Germinal center (tissue), 1 donor: ENCODE measurements at regions not wholly inside any gene's neighbourhood (a gene's known extent, or its start where the extent isn't known, plus 50 kb on each side); places are given as distances from the start of the nearest gene placed in this dataset.
"Not testable (repeated sequence)": the region's sequence is repeated elsewhere in the genome, so short reads cannot be mapped to it uniquely, and the experiment has no call there.

Experiments
- DNase-seq: peaks from one replicate; pipeline ENCODE4 v3.0.0; 2012; ENCODE audit warnings: mixed read lengths, low spot score

DNA sequence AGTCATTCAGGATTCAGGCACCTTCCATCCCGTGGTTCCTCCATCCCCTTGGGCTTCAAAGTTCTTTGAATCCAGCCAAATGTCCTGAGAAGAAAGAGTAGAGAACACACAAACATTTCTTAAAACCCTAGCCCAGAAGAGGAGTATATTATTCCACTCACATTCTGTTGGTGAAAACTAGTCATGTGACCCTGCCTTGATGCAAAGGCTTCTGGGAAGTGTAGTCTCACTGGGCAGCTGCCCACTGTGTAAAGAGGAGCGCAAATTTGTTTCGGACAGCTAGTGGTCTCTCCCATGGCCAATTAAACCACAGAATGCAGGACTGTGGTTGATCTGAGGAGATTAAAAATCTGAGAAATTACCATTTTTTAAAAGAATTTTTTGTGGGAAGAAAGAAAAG lies 304.4 kb downstream of the SUCLA2 start:
- no peak for DNase-seq

DNA sequence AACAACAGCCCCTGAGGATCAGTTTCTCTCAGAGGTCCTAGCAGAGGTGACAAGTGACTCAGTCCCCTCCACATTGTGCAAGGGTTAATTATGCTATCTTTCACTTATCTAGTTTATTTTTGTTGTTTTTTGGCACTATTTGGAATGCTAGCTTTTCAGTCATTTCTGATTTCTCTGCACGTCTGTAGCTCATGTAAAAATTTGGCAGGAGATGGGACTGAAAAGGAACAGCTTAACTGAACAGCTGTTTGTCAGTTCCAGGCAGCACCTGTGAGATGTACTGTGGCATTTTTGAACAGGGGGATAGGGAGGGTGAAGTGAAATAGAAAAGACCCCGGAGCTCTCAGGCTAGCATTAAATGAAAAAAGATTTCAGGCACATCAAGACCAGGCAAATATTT lies 313.5 kb downstream of the SUCLA2 start:
- no peak for DNase-seq

- DNase-seq: not testable (repeated sequence)
Measured at GRCh38 chr13:47685156-47685555, 315.9 kb downstream of the SUCLA2 start.

DNA sequence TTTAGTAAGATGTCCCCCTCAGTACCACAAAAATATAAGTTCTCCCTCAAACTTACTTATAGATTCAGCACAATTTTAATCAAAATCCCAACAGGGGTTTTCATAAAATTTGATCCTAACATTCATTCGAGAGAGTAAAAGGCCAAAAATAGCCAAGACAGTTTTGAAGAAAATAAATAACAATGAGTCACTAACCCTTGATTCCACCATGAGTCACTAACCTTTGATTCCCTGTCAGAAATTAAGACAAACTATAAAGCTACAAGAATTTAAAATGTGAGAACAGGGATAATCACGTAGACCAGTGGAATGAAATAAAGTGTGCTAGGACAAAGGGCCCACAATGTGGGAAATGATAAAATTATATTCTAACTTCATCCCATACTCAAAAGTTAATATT lies 320.3 kb downstream of the SUCLA2 start:
- DNase-seq: no peak

GRCh38 chr13:47679401-47679800 lies 321.7 kb downstream of the SUCLA2 start:
- no peak for DNase-seq

DNA sequence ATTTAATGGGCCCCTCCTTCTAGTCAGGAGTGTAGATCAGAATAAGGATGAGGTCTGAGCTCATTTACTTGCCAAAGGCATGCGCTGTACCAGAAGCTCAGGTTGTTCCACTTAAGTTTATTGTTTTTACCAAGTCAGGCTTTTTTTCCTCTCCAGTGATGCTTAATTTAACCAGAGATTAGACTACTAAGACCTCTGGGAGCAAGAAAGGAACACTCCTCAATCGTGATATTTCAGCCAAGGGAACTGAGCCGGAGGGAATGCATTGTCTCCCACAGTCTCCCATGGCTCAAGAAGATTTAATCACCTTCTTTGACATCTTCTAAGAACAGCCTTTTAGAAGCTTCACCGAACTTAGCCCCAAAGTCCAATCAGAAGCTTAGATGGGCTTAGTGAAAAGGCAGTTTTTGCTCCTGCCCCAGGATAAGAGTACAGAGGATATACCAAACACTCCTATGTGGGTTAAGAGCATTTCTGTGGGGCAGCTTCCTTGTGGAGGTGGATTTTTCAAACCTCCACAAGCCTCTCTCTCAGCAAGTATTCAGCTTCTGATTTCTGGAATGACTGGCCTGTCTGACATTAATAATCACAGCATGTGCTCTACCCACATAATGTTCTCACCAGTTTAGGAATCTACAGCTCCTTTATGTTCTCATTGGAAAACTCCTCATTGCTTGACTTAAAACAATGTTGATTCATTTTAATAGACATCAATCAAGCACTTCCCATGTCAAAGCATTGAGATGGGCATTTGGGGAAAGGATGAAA lies 322.7 kb downstream of the SUCLA2 start:
- no peak for DNase-seq

DNA sequence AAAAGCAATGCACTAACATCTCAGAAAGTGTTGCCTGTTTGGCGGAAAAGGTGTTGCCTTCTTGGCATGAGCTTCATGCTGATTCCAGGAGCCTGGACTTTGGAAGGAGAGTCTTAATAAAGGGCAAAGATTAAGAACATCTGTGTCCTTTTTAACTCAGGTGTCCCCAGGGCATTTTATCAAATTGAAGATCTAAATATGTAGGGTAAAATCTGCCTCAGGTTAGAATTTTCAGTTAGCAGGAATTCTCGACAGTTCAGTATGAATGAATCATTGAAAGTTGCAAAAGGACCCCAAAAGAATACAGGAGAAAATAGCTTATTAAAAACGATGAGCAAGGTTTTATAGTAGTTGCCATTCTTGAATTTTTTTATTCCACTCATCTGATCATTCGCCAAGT lies 325.2 kb downstream of the SUCLA2 start:
- no peak for DNase-seq

DNA sequence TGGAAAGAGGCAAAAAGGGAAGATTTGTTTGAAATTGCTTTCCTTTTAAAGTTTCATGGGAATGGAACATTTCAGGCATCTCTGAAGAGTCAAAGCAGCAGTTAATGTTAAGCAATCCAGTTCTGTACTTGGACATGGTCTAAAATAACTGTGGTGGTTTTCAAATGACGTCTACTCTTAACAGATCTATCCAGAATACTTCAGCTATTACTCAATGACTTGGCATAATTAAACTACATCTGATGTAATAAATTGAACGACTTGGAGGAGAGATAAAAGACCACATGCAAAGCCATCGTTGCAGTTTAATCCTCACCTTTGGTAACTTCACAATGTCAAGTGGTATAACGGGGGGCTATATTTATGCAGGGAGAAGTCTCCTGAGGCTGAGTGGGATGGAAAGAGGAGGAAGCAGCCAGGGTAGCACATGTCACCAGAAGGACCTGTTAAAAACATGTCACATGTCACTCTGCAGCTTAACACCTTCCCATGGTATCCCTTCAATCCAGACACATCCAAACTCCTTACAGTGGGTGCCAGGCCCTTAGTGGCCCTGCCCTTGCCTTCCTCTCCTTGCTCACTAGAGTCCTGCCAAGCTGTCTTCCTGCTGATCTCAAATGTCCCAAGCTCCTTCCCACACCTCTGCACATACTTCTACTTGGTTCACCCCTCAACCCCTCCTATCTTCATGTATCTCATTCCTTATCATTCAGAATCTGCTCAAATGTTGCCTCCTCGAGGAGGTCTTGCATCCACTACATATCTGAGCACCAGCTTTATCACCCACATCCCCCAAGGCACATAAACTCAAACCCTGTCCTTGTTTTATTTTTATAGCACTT lies 327.8 kb downstream of the SUCLA2 start:
- no peak for DNase-seq

GRCh38 chr13:47672245-47673008 lies 328.6 kb downstream of the SUCLA2 start:
- DNase-seq: no peak

DNA sequence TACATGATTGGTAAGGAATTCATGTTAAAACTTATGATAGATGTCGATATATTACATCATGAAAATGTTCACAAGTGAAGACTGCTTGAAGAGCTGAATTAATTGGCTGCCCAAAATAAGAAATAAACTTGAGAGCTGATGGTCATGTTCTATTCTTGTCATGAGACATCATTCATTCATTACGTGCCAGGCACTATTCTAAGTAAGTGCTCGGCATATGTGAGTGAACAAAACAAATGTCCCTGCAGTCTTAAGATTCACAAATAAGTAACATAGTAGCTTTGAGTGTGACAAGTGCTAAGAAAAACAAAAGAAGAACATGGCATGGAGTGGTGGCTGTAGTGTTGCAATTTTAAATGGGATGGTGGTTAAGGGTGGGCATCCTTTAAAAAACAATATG lies 329.3 kb downstream of the SUCLA2 start:
- DNase-seq: no peak

DNA sequence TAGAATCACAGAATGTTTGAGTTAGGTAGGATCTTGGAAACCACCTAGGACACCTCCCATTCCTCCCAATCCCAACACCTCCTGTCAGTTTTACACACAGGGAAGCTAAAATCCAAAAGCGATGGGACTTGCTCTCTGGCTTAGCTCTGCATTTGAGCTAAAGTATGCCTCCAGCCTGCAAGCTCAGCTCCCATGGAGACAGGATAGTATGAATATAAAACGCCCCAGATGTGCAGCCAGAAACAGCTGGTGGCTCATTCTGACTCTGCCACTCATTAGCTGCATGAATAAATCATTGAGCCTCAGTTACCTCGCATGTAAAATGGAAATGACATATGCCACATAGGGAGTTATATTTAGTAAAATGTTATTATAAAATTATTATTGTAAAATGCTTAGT lies 336.0 kb downstream of the SUCLA2 start:
- no peak for DNase-seq

DNA sequence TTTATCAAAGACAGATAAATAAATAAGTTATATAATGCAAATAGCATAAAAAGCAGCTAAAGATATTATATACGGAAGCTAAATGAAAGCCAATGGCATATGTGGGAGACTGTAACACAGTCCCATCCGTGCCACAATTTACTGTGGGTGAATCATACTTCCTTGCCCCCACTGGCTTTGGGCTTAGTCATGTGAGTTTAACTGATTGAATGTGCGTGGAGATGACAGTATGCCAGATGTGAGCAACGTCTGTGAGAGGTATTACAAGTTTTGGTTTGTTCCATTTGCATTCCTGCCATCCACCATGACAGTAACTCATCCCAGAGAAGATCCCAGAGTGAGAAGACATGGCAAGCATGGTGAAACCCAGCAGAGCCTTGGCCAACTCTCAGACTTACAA lies 340.0 kb downstream of the SUCLA2 start:
- DNase-seq: no peak

- no peak for DNase-seq
Measured at GRCh38 chr13:47656651-47657050, 344.4 kb downstream of the SUCLA2 start.

DNA sequence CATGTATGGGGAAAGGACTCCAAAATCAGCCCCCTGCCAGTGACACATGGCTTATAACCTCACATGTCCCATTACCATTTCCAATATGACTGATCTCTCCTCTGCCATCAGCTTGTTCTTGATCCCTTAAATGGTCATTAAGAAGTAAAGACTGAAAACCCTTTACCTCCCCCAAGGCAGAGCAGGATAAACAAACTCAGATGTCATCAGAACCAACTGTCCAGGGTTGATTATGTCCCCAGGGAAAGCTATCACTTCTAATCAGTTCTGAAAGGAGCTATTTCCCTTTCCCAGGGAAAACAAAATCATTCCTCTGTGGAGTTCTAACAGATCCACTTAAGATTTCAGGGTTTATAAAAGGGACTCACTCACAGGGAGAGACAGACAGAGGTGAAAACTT lies 350.9 kb downstream of the SUCLA2 start:
- no peak for DNase-seq

DNA sequence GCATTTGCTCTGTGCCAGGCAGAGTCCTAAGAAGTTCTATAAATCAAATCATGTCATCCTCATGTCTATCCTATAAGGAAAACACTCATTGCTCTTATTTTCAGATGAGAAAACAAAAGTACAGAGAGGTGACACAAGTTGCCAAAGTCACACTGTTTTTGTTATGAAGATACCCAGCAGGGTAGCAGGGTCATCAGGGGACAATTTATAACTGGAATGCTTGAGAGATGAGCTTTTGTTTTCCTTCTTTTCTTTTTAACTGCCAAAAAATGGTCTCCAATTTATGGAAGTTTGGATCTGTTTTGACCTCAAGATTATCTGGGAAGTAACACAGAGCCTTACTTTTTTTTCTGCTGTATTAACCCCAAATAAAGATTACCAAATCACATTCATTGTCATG lies 354.1 kb downstream of the SUCLA2 start:
- DNase-seq: no peak

GRCh38 chr13:47646298-47646697 lies 354.8 kb downstream of the SUCLA2 start:
- DNase-seq: no peak

DNA sequence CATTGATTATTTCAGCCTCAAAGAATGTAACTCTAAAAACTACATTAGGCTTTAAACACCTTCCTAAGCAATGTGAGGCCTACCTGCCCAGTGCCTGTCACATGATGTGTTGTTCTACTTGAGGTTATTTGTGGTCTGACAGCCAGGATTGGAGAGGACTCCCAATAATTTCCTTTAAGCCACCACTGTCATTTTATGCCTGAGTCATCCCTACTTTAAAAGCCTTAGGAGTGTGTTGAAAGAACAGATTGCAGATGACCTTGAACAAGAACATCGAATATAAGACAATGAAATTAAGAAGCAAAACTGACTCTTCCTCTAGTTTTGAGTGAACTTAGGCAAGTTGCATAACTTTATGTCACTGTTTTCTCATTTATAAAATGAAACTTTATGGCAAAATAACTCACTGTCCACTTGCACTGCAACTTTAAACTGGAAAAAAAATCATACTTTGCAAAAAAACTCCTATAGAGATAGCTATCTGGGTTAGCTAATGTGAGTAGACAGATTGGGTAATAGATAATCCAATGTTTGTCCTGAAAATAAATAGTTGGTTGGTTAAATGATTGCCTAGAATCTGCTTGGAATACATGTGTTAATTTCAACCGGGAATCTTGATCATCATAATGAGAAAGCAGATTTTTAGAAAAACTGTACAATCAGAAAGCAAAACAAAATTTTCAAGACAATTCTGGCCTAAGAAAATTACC lies 361.2 kb downstream of the SUCLA2 start:
- no peak for DNase-seq

GRCh38 chr13:47638627-47639026 lies 362.4 kb downstream of the SUCLA2 start:
- no peak for DNase-seq

DNA sequence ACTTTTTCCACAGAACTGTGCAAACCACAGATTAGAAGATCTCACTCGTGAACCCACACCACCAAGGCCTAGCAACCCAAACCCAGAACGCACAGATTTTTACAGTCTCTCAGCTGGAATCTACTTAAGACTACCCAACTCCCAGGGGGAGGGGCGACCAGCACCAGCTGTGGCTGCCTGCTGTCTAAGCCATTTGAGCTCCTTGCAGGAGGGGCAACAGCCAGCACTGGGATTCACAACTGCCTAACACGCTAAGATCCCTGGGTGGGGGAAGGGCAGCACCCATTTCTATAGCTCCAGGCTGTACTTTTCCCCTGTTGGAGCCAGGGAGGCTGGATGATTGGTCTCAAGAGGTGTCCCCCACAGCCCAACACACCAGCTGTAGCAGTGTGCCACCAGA lies 368.8 kb downstream of the SUCLA2 start:
- DNase-seq: no peak

- DNase-seq: no peak
Measured at GRCh38 chr13:47628666-47629065, 372.4 kb downstream of the SUCLA2 start.

GRCh38 chr13:47623862-47624261 lies 377.2 kb downstream of the SUCLA2 start:
- no peak for DNase-seq

DNA sequence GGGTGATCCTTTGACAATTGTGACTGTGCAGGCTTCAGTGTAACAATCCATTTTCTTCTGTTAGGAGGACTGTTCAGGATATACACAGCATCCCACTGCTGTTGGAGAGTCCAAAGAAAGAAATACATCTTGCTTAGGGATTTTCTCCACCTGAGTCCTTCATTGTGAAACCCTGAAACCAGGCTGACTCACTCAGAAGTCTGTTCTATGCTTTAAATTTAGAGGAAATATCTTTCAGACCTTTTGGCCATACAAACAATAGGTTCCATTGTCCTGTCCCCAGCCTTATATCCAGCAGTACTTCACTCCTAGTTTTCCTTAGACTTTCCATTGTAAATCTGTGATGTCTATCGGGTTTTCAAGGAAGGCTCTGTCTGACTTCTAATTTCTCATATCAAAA lies 379.1 kb downstream of the SUCLA2 start:
- DNase-seq: no peak
